IPS-NIHi11 (cell line): ENCODE measurements at regions not wholly inside any gene's neighbourhood (a gene's known extent, or its start where the extent isn't known, plus 50 kb on each side); places are given as distances from the start of the nearest gene placed in this dataset.

Source experiments
- DNase-seq: peaks from one replicate; pipeline ENCODE4 v3.0.0; 2012; ENCODE audit warnings: mixed read lengths, low spot score

- DNase-seq, result no peak
Observed at GRCh38 chr13:50714891-50715290, 128.6 kb downstream of the DLEU7 start.

GRCh38 chr13:50715402-50716146, 127.9 kb downstream of the DLEU7 start:
- no peak for DNase-seq

- DNase-seq, result no peak
Observed at GRCh38 chr13:50720861-50721671, 122.4 kb downstream of the DLEU7 start.

- DNase-seq, result no peak
Observed at GRCh38 chr13:50721672-50721992, 121.9 kb downstream of the DLEU7 start.

GRCh38 chr13:50722440-50723125, 120.9 kb downstream of the DLEU7 start:
- DNase-seq, result no peak

GRCh38 chr13:50724438-50724837, 119.1 kb downstream of the DLEU7 start:
- DNase-seq, result no peak

GRCh38 chr13:50724913-50725312, 118.6 kb downstream of the DLEU7 start:
- DNase-seq, result no peak

- no peak for DNase-seq
Observed at GRCh38 chr13:50726164-50726563, 117.3 kb downstream of the DLEU7 start.

- DNase-seq, result no peak
Observed at GRCh38 chr13:50729177-50729576, 114.3 kb downstream of the DLEU7 start.

- DNase-seq, result no peak
Observed at GRCh38 chr13:50730496-50731351, 112.8 kb downstream of the DLEU7 start.

- DNase-seq, result no peak
Observed at GRCh38 chr13:50731400-50731799, 112.1 kb downstream of the DLEU7 start.

- no peak for DNase-seq
Observed at GRCh38 chr13:50732712-50733111, 110.8 kb downstream of the DLEU7 start.

GRCh38 chr13:50733392-50733791, 110.1 kb downstream of the DLEU7 start:
- DNase-seq, result no peak

GRCh38 chr13:50735071-50735470, 108.4 kb downstream of the DLEU7 start:
- DNase-seq, result no peak

- no peak for DNase-seq
Observed at GRCh38 chr13:50740052-50740741, 103.3 kb downstream of the DLEU7 start.

- DNase-seq, result no peak
Observed at GRCh38 chr13:50742353-50742752, 101.1 kb downstream of the DLEU7 start.

- no peak for DNase-seq
Observed at GRCh38 chr13:50742968-50743367, 100.5 kb downstream of the DLEU7 start.

- no peak for DNase-seq
Observed at GRCh38 chr13:50744116-50744660, 99.3 kb downstream of the DLEU7 start.

GRCh38 chr13:50745542-50746115, 97.9 kb downstream of the DLEU7 start:
- DNase-seq, result no peak

GRCh38 chr13:50747737-50748350, 95.6 kb downstream of the DLEU7 start:
- DNase-seq, result no peak
